Trophoblast cell (in vitro differentiated cells and primary cell): ENCODE measurements at regions not wholly inside any gene's neighbourhood (a gene's known extent, or its start where the extent isn't known, plus 50 kb on each side); places are given as distances from the start of the nearest gene placed in this dataset.

Experiments used
- DNase-seq, 2 donors: peaks; one replicate each; pipeline ENCODE4 v3.0.0-alpha.2; 2016
- H2AFZ ChIP-seq: 2 replicates; pipeline ENCODE4 v1.6.1; 2013; ENCODE audit warnings: low read length, moderate library complexity, mild to moderate bottlenecking; ENCODE audit not compliant: insufficient read depth, poor library complexity
- H2AK5ac ChIP-seq: 2 replicates; pipeline ENCODE4 v1.6.1; 2013; ENCODE audit warnings: mild to moderate bottlenecking, low read length
- H2BK120ac ChIP-seq: 2 replicates; pipeline ENCODE4 v1.6.1; 2013; ENCODE audit warnings: low read length, mild to moderate bottlenecking, moderate library complexity; ENCODE audit not compliant: insufficient read depth, poor library complexity
- H2BK12ac ChIP-seq: 2 replicates; pipeline ENCODE4 v1.6.1; 2013; ENCODE audit warnings: mild to moderate bottlenecking, low read length, moderate library complexity
- H2BK5ac ChIP-seq: 2 replicates; pipeline ENCODE4 v1.6.1; 2013; ENCODE audit warnings: low read length, low read depth, moderate library complexity, mild to moderate bottlenecking; ENCODE audit not compliant: poor library complexity
- H3K14ac ChIP-seq: 2 replicates; pipeline ENCODE4 v1.6.1; 2013; ENCODE audit warnings: mild to moderate bottlenecking, low read length
- H3K18ac ChIP-seq: 2 replicates; pipeline ENCODE4 v1.6.1; 2013; ENCODE audit warnings: mild to moderate bottlenecking, low read length
- H3K23ac ChIP-seq: 2 replicates; pipeline ENCODE4 v1.6.1; 2013; ENCODE audit warnings: low read length
- H3K27ac ChIP-seq: 2 replicates; pipeline ENCODE4 v1.5.1; 2013; ENCODE audit warnings: low read depth, mild to moderate bottlenecking, inconsistent platforms, low read length, moderate library complexity
- H3K27me3 ChIP-seq: 2 replicates; pipeline ENCODE4 v1.6.1; 2013; ENCODE audit warnings: inconsistent platforms, mild to moderate bottlenecking, low read length, moderate library complexity; ENCODE audit not compliant: insufficient read depth
- H3K36me3 ChIP-seq, 2 experiments: 1 replicate in 1 of 2; 2 replicates in 1 of 2; pipeline ENCODE4 v1.6.1; 2013; ENCODE audit warnings: low read length in 2 of 2, mild to moderate bottlenecking in 2 of 2, moderate library complexity in 1 of 2; ENCODE audit not compliant: insufficient read depth in 2 of 2, control insufficient read depth in 1 of 2
- H3K4ac ChIP-seq: 2 replicates; pipeline ENCODE4 v1.6.1; 2013; ENCODE audit warnings: low read depth, mild to moderate bottlenecking, low read length, moderate library complexity
- H3K4me1 ChIP-seq, 2 experiments: 1 replicate in 1 of 2; 2 replicates in 1 of 2; pipeline ENCODE4 v1.6.1; 2013; ENCODE audit warnings: low read length in 2 of 2, mild to moderate bottlenecking in 2 of 2, moderate library complexity in 1 of 2; ENCODE audit not compliant: insufficient read depth in 2 of 2, control insufficient read depth in 1 of 2
- H3K4me2 ChIP-seq: 2 replicates; pipeline ENCODE4 v1.6.1; 2013; ENCODE audit warnings: inconsistent platforms, mild to moderate bottlenecking, low read length, moderate library complexity
- H3K4me3 ChIP-seq: 2 replicates; pipeline ENCODE4 v1.5.1; 2013; ENCODE audit warnings: mild to moderate bottlenecking, low read depth, low read length, inconsistent platforms
- H3K79me1 ChIP-seq: one replicate; pipeline ENCODE4 v1.6.1; 2013; ENCODE audit warnings: low read length
- H3K79me2 ChIP-seq: 2 replicates; pipeline ENCODE4 v1.6.1; 2013; ENCODE audit warnings: low read length, mild to moderate bottlenecking; ENCODE audit not compliant: control insufficient read depth, insufficient read depth, poor library complexity
- H3K9ac ChIP-seq: 2 replicates; pipeline ENCODE4 v1.6.1; 2013; ENCODE audit warnings: mild to moderate bottlenecking, low read length
- H3K9me3 ChIP-seq: 2 replicates; pipeline ENCODE4 v1.6.1; 2013; ENCODE audit warnings: low read depth, mild to moderate bottlenecking, control low read depth, inconsistent platforms, low read length; ENCODE audit not compliant: insufficient read depth
- H4K12ac ChIP-seq: 2 replicates; pipeline ENCODE4 v1.6.1; 2013; ENCODE audit warnings: low read depth, mild to moderate bottlenecking, low read length, moderate library complexity
- H4K8ac ChIP-seq: 2 replicates; pipeline ENCODE4 v1.6.1; 2013; ENCODE audit warnings: low read depth, mild to moderate bottlenecking, low read length, moderate library complexity
- H4K91ac ChIP-seq: one replicate; pipeline ENCODE4 v1.6.1; 2013; ENCODE audit warnings: low read depth, mild to moderate bottlenecking, low read length, moderate library complexity
- WGBS: extraction: QIAGEN DNeasy Blood & Tissue Kit; methylation state at CpG from one replicate; pipeline ENCODE4 v1.1.7; 2013; ENCODE audit warnings: missing lambda C conversion rate; ENCODE audit not compliant: insufficient read length, insufficient coverage; ENCODE audit errors: extremely low coverage; 5-methylcytosine and 5-hydroxymethylcytosine counted together

DNA sequence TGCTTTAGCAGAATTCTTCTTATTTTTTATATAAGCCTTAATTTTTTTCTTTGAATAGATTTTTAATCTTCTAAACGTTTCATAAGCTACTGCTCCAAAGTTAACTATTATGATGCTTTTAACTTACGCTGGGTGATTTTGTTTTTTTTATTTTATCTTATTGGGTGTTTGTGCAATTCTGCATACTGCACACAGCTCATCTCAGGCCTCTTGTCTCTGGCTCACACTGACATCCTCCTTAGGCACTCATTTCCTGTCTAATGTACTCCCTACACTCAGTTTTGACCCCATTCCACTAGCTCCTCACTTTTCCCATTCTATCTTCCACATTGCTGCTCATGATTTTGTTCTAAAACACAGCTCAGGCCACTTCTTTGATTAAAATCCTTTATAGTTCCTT is 111.9 kb upstream of the MAP9 start:
- Histone ChIP-seq H3K9me3 (no peaks in the 10 kb centered on the region), H3K4me2 (no peak overlapping the region), H4K91ac (no peak overlapping the region), H2BK120ac (no peak overlapping the region), H3K18ac (no peak overlapping the region), H3K23ac (no peak overlapping the region), H3K4ac (no peak overlapping the region), H3K27ac (no peak overlapping the region), H3K79me2 (no peaks in the 10 kb centered on the region), H3K79me1 (no peaks in the 10 kb centered on the region), H4K12ac (no peak overlapping the region), H3K4me1 (no peaks in the 10 kb centered on the region), H2BK12ac (no peak overlapping the region), H3K9ac (no peak overlapping the region), H2AFZ (no peak overlapping the region), H3K27me3 (no peaks in the 10 kb centered on the region), H2BK5ac (no peak overlapping the region), H3K4me3 (no peak overlapping the region), H3K36me3 (no peaks in the 10 kb centered on the region), H4K8ac (no peak overlapping the region), H3K14ac (no peak overlapping the region), H2AK5ac (no peak overlapping the region)
- WGBS: no CpG with 5 or more reads among the region's 2 CpGs
- DNase-seq: no peak

DNA sequence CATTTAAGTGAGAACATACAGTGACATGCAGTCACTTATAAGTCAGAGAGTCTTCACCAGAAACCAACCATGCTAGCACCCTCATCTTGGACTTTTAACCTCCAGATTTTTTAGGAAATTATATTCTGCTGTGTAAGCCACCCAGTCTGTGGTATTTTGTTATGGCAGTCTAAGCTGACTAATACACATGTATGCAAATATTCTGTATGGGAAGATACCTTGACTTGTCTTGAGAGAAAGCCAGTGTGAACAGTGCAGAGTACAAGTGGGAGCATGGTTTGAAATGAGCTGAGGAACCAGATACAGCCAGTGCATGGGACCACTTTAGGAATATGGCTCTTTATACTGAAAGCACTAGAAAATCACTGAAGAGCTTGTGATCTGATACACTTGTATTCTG is 110.4 kb upstream of the MAP9 start:
- Histone ChIP-seq H2BK5ac (no peak overlapping the region), H3K27ac (no peak overlapping the region), H3K4me3 (no peak overlapping the region), H3K18ac (no peak overlapping the region), H3K79me1 (no peaks in the 10 kb centered on the region), H3K4me2 (no peak overlapping the region), H3K27me3 (no peaks in the 10 kb centered on the region), H2AFZ (no peak overlapping the region), H3K9me3 (no peaks in the 10 kb centered on the region), H3K14ac (no peak overlapping the region), H3K36me3 (no peaks in the 10 kb centered on the region), H3K79me2 (no peaks in the 10 kb centered on the region), H2BK120ac (no peak overlapping the region), H4K8ac (no peak overlapping the region), H2BK12ac (no peak overlapping the region), H3K9ac (no peak overlapping the region), H3K4ac (no peak overlapping the region), H4K12ac (no peak overlapping the region), H2AK5ac (no peak overlapping the region), H3K4me1 (no peaks in the 10 kb centered on the region), H3K23ac (no peak overlapping the region), H4K91ac (no peak overlapping the region)
- no peak for DNase-seq

GRCh38 chr4:155481150-155481549 is 104.4 kb upstream of the MAP9 start:
- no peak overlapping the region for H2AK5ac ChIP-seq
- H2AFZ ChIP-seq: no peak overlapping the region
- H3K27ac ChIP-seq: no peak overlapping the region
- H4K91ac ChIP-seq: no peak overlapping the region
- no peaks in the 10 kb centered on the region for H3K79me2 ChIP-seq
- no peak overlapping the region for H3K23ac ChIP-seq
- no peak overlapping the region for H2BK5ac ChIP-seq
- no peak overlapping the region for H2BK120ac ChIP-seq
- no peaks in the 10 kb centered on the region for H3K36me3 ChIP-seq
- no peak overlapping the region for H3K4me2 ChIP-seq
- no peak for DNase-seq
- H3K9ac ChIP-seq: no peak overlapping the region
- no peaks in the 10 kb centered on the region for H3K79me1 ChIP-seq
- no peaks in the 10 kb centered on the region for H3K27me3 ChIP-seq
- no peak overlapping the region for H3K18ac ChIP-seq
- no peak overlapping the region for H2BK12ac ChIP-seq
- no peak overlapping the region for H4K8ac ChIP-seq
- H3K4me3 ChIP-seq: no peak overlapping the region
- H3K14ac ChIP-seq: no peak overlapping the region
- no CpG with 5 or more reads among the region's 4 CpGs for WGBS
- H4K12ac ChIP-seq: no peak overlapping the region
- no peak overlapping the region for H3K4ac ChIP-seq
- H3K4me1 ChIP-seq: no peaks in the 10 kb centered on the region
- H3K9me3 ChIP-seq: no peaks in the 10 kb centered on the region

GRCh38 chr4:155479835-155480234 is 103.1 kb upstream of the MAP9 start:
- H3K9me3 ChIP-seq: no peaks in the 10 kb centered on the region
- H3K18ac ChIP-seq: no peak overlapping the region
- H3K4me1 ChIP-seq: no peaks in the 10 kb centered on the region
- no peak overlapping the region for H2AFZ ChIP-seq
- H3K23ac ChIP-seq: no peak overlapping the region
- no peak overlapping the region for H2AK5ac ChIP-seq
- no peaks in the 10 kb centered on the region for H3K79me2 ChIP-seq
- H3K4me3 ChIP-seq: no peak overlapping the region
- no peak overlapping the region for H4K8ac ChIP-seq
- H4K12ac ChIP-seq: no peak overlapping the region
- H3K14ac ChIP-seq: no peak overlapping the region
- DNase-seq: no peak
- no peak overlapping the region for H3K9ac ChIP-seq
- no peak overlapping the region for H2BK5ac ChIP-seq
- H3K36me3 ChIP-seq: no peaks in the 10 kb centered on the region
- no peaks in the 10 kb centered on the region for H3K27me3 ChIP-seq
- WGBS: no CpG with 5 or more reads among the region's 1 CpG
- no peak overlapping the region for H3K4me2 ChIP-seq
- no peak overlapping the region for H2BK12ac ChIP-seq
- no peak overlapping the region for H4K91ac ChIP-seq
- no peak overlapping the region for H2BK120ac ChIP-seq
- H3K79me1 ChIP-seq: no peaks in the 10 kb centered on the region
- H3K4ac ChIP-seq: no peak overlapping the region
- H3K27ac ChIP-seq: no peak overlapping the region
